ENCODE measurements at regions not wholly inside any gene's neighbourhood (a gene's known extent, or its start where the extent isn't known, plus 50 kb on each side); places are given as distances from the start of the nearest gene placed in this dataset.

DNA sequence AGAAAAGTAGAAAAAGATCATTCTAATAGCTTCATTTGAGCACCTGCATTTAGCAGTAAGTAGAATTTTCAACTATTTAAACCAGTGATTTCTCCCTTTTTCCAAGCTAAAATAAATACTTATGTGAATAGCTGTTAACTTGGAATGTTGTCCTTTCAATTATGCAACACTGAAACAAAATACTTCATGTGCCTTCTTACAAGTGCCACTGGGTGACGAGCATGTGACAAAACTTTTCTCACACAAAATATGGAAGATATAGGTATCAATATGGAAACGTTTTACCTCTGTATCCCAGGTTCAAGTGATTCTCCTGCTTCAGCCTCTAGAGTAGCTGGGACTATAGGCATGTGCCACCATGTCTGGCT is 708.3 kb downstream of the STIM2 start:
- H3K4me1 ChIP-seq: no peaks in the 10 kb centered on the region
- CTCF ChIA-PET: no interaction called here
- WGBS (ENCODE audit: missing lambda C conversion rate): 3% methylated on average over 2 of the region's 2 CpGs
- H3K9me3 ChIP-seq: no peaks in the 10 kb centered on the region
- H3K4me3 ChIP-seq: no peak overlapping the region
- ATAC-seq (no peak), DNase-seq (ENCODE audit: low read depth in 1 of 2, low spot score in 1 of 2) (no peak), FAIRE-seq (no peak)
- H3K4me2 ChIP-seq: no peak overlapping the region
- no peak overlapping the region for H3K27ac ChIP-seq
- POLR2A ChIA-PET: no interaction called here
- no peak for TF ChIP-seq POLR2AphosphoS2 (conservative IDR thresholded peaks at IDR 0.05; ENCODE audit: low read length)
- TF ChIP-seq, protein P1, sequence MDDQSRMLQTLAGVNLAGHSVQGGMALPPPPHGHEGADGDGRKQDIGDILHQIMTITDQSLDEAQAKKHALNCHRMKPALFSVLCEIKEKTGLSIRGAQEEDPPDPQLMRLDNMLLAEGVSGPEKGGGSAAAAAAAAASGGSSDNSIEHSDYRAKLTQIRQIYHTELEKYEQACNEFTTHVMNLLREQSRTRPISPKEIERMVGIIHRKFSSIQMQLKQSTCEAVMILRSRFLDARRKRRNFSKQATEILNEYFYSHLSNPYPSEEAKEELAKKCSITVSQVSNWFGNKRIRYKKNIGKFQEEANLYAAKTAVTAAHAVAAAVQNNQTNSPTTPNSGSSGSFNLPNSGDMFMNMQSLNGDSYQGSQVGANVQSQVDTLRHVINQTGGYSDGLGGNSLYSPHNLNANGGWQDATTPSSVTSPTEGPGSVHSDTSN (IDR thresholded peaks at IDR 0.05): no peak
- TF ChIP-seq RNF2 (IDR thresholded peaks at IDR 0.05; ENCODE audit: borderline replicate concordance, low read depth): no peak
- TF ChIP-seq, protein P2, sequence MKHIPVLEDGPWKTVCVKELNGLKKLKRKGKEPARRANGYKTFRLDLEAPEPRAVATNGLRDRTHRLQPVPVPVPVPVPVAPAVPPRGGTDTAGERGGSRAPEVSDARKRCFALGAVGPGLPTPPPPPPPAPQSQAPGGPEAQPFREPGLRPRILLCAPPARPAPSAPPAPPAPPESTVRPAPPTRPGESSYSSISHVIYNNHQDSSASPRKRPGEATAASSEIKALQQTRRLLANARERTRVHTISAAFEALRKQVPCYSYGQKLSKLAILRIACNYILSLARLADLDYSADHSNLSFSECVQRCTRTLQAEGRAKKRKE (CRISPR knock-in tag; IDR thresholded peaks at IDR 0.05; ENCODE audit: low read depth): no peak
- no peak for TF ChIP-seq MAFK (IDR thresholded peaks at IDR 0.05; ENCODE audit: partially characterized antibody)
- TF ChIP-seq, protein P3, sequence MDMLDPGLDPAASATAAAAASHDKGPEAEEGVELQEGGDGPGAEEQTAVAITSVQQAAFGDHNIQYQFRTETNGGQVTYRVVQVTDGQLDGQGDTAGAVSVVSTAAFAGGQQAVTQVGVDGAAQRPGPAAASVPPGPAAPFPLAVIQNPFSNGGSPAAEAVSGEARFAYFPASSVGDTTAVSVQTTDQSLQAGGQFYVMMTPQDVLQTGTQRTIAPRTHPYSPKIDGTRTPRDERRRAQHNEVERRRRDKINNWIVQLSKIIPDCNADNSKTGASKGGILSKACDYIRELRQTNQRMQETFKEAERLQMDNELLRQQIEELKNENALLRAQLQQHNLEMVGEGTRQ (IDR thresholded peaks at IDR 0.05): no peak
- TF ChIP-seq EP300 (IDR thresholded peaks at IDR 0.05): no peak
- no peak for TF ChIP-seq NFE2L2 (conservative IDR thresholded peaks at IDR 0.05; ENCODE audit: low read length)
- no peak for TF ChIP-seq ESRRA (IDR thresholded peaks at IDR 0.05; ENCODE audit: borderline replicate concordance, low read length)
- no peak for TF ChIP-seq PHF8 (IDR thresholded peaks at IDR 0.05; ENCODE audit: borderline replicate concordance, low read depth)
- TF ChIP-seq RAD21 (conservative IDR thresholded peaks at IDR 0.05 in 1 of 2, IDR thresholded peaks at IDR 0.05 in 1 of 2): no peak
- no peak for TF ChIP-seq CBX8 (IDR thresholded peaks at IDR 0.05)

DNA sequence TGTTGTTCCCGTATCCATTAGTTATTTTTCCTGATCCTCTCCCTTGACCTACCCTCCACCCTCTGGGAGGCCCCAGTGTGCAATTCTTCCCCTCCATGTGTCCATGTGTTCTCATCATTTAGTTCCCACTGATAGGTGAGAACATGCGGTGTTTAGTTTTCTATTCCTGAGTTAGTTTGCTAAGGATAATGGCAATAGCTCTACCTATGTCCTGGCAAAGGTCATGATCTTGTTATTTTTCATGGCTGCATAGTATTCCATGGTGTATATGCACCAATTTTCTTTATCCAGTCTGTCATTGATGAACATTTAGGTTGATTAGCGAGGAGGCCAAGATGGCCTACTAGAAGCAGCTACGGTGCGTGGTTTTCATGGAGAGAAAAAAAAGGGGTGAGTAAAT is 714.1 kb downstream of the STIM2 start:
- FAIRE-seq (no peak), DNase-seq (ENCODE audit: low read depth in 1 of 2, low spot score in 1 of 2) (no peak), ATAC-seq (no peak)
- no peaks in the 10 kb centered on the region for H3K4me1 ChIP-seq
- H3K4me2 ChIP-seq: no peak overlapping the region
- CTCF ChIA-PET: interaction anchor here (1.0 kb wide), 1 partner anchor 228 kb away, joined by 3 read pairs; no protein-coding TSS in a partner anchor
- 2% methylated on average over 5 of the region's 5 CpGs for WGBS (ENCODE audit: missing lambda C conversion rate)
- no peak overlapping the region for H3K27ac ChIP-seq
- TF ChIP-seq CBX2 (IDR thresholded peaks at IDR 0.05; ENCODE audit: borderline replicate concordance, low read depth) (no peak), HOXB5 (CRISPR knock-in tag; IDR thresholded peaks at IDR 0.05) (no peak), SMC3 (IDR thresholded peaks at IDR 0.05) (no peak), RFX5 (IDR thresholded peaks at IDR 0.05) (no peak), TP53 (CRISPR knock-in tag; IDR thresholded peaks at IDR 0.05) (no peak), JUNB (IDR thresholded peaks at IDR 0.05) (no peak), CHD2 (IDR thresholded peaks at IDR 0.05; ENCODE audit: low read length, partially characterized antibody) (no peak), ZFP36 (IDR thresholded peaks at IDR 0.05; ENCODE audit: borderline replicate concordance, partially characterized antibody) (no peak), FOSB (CRISPR knock-in tag; IDR thresholded peaks at IDR 0.05) (no peak), HEYL (CRISPR knock-in tag; IDR thresholded peaks at IDR 0.05) (no peak), BHLHE40 (IDR thresholded peaks at IDR 0.05; ENCODE audit: low read depth, low read length) (no peak), MAZ (IDR thresholded peaks at IDR 0.05; ENCODE audit: borderline replicate concordance, low read depth, low read length) (no peak)
- TF ChIP-seq, protein P2 (CRISPR knock-in tag; IDR thresholded peaks at IDR 0.05; ENCODE audit: low read depth): no peak
- TF ChIP-seq, protein P4, sequence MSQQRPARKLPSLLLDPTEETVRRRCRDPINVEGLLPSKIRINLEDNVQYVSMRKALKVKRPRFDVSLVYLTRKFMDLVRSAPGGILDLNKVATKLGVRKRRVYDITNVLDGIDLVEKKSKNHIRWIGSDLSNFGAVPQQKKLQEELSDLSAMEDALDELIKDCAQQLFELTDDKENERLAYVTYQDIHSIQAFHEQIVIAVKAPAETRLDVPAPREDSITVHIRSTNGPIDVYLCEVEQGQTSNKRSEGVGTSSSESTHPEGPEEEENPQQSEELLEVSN (IDR thresholded peaks at IDR 0.05; ENCODE audit: borderline replicate concordance, low read depth): no peak
- TF ChIP-seq, protein P5, sequence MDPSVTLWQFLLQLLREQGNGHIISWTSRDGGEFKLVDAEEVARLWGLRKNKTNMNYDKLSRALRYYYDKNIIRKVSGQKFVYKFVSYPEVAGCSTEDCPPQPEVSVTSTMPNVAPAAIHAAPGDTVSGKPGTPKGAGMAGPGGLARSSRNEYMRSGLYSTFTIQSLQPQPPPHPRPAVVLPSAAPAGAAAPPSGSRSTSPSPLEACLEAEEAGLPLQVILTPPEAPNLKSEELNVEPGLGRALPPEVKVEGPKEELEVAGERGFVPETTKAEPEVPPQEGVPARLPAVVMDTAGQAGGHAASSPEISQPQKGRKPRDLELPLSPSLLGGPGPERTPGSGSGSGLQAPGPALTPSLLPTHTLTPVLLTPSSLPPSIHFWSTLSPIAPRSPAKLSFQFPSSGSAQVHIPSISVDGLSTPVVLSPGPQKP (IDR thresholded peaks at IDR 0.05; ENCODE audit: low read depth, low read length): no peak
- no peaks in the 10 kb centered on the region for H3K9me3 ChIP-seq
- POLR2A ChIA-PET: no interaction called here
- H3K4me3 ChIP-seq: no peak overlapping the region
